CD4-positive, alpha-beta T cell treated with Interleukin-4 for 1 hour (primary cell): ENCODE measurements at regions not wholly inside any gene's neighbourhood (a gene's known extent, or its start where the extent isn't known, plus 50 kb on each side); places are given as distances from the start of the nearest gene placed in this dataset.
"Not testable (repeated sequence)": the region's sequence is repeated elsewhere in the genome, so short reads cannot be mapped to it uniquely, and the experiment has no call there.

ENCODE experiments used
- DNase-seq, 2 donors: peaks; one replicate each; pipeline ENCODE4 v3.0.0-alpha.2; 2020 to 2022

GRCh38 chr5:124796495-124796894 is 50.1 kb upstream of the ZNF608 start:
- no peak for DNase-seq

DNA sequence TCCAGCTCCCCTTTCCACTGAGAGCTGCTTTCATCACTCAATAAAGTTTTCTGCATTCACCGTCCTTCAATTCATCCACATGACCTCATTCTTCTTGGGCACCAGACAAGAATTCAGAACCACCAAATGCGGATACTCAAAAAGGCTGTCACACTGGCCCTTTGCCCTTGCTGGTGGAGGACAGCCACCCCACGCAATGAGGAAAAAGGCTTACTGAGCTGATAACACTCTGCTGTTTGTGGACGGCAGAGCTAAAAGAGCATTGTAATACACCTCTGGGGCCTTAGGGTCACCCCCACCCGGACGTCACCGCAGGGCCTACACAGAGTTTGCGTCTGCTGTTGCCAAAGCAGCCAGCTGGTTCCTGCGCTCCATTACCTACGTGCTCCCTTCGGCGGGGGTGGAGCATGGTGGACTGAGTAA is 51.2 kb upstream of the ZNF608 start:
- DNase-seq: no peak

DNA sequence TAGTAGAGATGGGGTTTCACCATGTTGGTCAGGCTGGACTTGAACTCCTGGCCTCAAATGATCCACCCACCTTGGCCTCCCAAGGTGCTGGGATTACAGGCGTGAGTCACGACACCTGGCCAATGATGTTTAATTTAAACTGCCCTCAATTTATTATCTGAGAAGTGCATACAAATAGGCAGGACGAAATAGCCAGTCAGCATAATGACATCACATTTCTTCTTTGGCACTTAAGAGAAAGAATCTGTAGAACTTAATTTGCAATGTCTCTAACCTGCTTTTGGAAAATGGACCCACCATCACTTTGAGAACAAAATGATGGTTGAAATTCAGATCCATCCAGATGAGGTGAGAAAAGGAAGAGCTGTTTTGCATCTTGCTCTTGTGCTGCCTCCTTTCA is 52.5 kb upstream of the ZNF608 start:
- no peak for DNase-seq

DNA sequence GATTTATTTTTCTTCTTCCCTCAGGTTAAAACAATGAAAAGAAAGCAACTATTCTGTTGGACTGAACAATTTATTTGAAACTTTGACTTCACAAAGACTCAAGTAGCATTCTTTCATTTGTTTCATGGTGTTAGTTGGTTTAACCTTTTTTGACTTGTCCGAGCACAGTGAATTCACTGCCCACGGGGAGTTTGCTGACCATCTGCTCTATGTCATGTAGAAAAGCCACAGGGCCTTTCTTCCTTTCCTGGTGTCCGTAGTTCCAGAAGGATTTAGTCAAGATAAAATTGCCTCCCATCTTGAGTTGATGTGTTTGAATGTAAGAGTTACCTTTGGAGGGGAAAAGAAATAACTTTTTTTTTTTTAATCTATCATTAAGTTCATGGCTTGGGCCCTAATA is 55.1 kb upstream of the ZNF608 start:
- DNase-seq: no peak

DNA sequence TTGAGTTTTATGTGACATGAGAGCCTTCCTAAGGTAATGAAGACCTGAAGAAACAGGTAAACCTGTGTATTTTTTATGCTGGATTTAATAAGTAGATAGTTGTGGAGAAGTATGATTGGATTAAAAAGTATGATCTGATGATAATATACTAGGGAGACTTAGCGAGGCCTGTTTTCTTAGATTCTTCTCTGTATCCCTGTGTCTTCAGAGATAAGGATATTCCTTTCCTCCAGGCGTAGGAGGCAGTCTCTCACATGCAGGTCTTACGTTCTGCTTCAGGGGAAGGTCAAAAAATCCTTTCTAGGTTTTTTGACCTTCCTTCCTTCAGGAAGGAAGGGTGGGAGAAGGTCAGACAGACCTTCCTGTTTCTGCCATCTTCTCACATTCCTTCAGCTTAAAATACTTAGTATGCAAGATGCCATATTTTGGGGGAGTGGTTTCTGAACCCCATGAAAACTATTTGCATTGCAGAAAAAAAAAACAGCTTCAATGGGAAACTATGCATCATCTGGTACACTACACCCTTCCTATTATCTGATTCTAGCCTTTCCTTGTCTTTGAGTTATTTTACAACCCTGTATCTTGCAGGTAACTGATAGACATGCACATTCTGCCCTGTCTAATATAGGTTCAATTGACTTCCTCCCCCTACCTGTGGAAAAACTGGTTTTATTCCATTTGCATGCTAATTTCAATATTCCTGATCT is 57.3 kb upstream of the ZNF608 start:
- DNase-seq: no peak

DNA sequence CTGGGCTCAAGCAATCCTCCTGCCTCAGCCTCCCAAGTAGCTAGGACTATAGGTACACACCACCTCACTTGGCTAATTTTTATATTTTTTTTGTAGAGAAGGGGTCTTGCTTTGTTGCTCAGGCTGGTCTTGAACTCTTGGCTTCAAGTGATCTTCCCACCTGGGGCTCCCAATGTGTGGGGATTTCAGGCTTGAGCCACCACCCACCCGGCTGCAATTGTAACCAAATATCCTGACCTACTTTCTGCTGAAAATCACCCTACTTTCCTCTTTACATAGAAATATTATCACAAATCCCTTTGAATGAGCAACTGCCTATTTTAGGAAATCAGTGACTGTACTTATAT is 59.6 kb upstream of the ZNF608 start:
- no peak for DNase-seq

- DNase-seq: no peak
These were observed 60.1 kb upstream of the ZNF608 start for GRCh38 chr5:124806373-124807077.

GRCh38 chr5:124808842-124809268 is 62.4 kb upstream of the ZNF608 start:
- DNase-seq: no peak

GRCh38 chr5:124810396-124811006 is 64.1 kb upstream of the ZNF608 start:
- DNase-seq: no peak

DNA sequence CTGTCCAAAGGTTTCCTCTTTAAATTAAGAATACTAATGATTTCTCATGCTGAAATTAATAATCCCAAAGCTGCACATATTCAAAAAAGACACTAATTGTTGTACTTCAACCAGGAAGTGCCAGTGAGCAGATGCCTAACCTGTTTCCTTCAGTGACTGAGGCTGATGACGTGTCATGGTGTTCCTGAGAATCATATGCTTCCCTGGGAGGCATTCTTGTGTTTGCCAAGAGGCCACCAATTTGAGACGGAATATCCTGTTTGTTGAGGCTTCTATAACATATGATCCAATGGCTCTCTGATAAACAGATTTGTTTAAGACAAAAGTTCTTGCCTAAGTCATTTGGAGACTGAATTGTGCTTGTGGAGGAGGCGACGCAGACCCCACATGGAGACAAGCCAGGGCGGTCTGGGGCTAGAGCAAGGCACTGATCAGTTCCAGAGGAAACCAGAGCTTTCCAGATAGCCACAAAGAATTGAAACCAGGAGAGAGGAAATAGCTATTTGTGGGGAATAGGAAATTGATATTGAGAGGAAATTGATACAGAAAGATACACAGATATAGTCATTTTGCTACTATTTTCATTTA is 66.4 kb upstream of the ZNF608 start:
- DNase-seq: no peak

GRCh38 chr5:124816381-124816780 is 69.9 kb upstream of the ZNF608 start:
- DNase-seq: no peak

DNA sequence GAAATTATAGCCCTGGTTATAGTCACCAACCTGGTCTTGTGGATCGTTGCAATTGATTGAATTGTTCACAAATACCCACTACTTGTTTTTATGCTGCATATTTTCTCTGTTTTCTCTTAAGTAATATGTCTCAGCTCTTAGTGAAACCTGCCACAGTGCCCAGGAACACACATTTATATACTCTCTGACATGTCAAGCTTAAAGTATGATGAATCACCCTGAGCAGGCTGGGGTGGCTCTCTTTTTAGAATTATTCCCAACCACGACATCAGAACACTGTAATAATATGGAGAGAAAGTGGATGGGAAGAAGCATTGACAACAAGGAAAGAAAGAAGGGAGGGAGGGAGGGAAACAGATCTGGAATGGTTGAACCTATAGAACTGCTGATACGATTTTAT is 72.8 kb upstream of the ZNF608 start:
- no peak for DNase-seq

- DNase-seq: no peak
These were observed 76.2 kb upstream of the ZNF608 start for GRCh38 chr5:124822647-124823046.

GRCh38 chr5:124823380-124823779 is 76.9 kb upstream of the ZNF608 start:
- DNase-seq: no peak

DNA sequence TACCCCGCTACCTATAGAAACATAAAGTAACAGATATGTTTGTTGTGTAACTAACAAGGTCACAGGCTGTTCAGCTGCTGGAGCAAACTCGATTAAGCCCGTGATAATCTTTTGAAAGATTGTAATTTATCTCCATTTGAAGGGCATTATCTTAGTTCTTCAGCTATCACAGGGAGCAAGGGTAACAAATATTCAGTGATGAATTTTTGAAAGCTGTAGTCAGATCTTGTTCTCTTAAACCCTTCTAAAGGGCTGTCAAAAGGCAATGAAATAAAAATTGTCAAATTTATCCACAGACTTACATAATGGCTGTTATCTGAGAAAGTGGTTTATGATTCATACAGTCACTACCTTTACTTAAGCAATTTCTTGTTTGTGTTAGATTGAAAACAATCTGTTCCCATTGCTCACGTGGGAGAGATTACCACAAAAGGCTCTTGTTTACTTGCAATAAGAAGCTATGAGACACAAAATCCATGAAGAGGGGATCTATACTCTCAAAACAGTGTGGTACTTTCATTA is 78.3 kb upstream of the ZNF608 start:
- DNase-seq: no peak

GRCh38 chr5:124825250-124825982 is 79.0 kb upstream of the ZNF608 start:
- peak in 1 of 2 donors; percentile 54 for DNase-seq

DNA sequence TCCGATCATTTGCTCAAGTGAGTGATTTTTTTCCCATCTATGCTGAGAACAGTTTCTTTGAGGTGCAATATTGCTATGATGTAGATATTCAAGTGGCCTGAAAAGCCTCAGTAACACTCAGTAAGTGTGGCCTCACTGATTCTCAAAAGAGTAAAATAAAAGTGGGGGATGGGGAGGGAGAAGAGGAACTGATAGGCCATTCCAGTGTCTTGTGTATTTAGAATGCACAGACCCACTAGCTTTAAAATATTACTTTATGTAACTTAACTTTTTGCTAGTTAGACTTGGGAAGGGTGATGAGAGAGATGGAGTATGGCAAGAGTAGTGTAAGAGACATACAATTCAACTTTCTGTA is 79.5 kb upstream of the ZNF608 start:
- DNase-seq: no peak

DNA sequence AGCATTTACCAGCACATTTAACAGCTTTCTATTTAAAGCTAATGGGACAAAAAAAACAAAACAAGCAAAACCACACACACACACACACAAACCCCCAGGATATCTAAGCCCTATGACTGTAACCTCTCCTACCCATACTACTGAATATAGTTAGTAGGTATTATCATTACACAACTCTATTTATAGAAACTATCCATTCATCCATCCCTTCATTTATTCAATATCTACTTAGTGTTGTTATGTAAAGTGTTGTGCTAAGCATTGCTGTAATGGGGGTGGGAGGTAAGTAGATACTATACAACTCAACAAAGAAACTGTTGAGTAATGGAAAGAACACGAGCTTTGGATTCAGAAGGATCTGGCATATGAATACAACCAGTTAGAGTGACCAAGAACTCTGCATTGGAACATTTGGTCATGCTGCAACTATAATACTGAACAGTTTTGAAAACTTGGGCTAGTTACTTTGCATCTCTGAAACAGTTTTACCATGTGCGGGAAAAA is 82.3 kb upstream of the ZNF608 start:
- DNase-seq: no peak

DNA sequence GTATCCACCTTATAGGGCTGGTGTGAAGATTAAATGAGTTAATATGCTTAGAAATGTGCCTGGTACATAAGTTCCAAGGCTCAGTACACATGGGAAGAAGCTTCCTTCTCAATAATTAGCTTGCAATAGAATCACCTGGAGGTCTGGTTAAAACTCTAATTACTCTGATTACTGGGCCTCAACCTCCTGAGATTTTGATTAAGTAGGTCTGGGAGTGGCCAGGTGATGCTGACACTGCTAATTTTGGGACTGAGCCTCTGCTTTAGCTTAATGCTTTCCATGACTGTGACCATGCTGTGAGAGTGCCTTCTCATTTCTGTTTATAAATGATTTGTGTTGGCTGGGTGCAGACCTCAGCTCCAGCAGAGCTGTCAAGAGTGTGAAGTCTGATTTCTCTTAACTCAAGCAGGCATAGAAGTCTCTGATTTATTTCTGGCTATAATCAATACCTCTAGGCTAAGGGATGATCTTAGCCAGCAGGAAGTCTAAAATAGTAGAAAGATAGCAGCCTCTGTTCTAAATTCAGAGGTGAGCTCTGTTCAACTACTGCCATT is 85.3 kb upstream of the ZNF608 start:
- DNase-seq: no peak

- no peak for DNase-seq
These were observed 86.1 kb upstream of the ZNF608 start for GRCh38 chr5:124832510-124832909.

DNA sequence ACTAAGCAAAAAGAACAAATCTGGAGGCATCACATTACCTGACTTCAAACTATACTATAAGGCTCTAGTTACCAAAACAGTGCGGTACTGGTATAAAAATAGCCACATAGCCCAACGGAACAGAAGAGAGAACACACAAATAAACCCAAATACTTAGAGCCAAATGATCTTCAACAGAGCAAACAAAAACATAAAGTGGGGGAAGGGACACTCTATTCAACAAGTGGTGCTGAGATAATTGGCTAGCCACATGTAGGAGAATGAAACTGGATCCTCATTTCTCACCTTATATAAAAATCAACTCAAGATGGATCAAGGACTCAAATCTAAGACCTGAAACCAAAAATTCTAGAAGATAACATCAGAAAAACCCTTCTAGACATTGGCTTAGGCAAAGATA is 89.9 kb upstream of the ZNF608 start:
- not testable (repeated sequence) for DNase-seq

DNA sequence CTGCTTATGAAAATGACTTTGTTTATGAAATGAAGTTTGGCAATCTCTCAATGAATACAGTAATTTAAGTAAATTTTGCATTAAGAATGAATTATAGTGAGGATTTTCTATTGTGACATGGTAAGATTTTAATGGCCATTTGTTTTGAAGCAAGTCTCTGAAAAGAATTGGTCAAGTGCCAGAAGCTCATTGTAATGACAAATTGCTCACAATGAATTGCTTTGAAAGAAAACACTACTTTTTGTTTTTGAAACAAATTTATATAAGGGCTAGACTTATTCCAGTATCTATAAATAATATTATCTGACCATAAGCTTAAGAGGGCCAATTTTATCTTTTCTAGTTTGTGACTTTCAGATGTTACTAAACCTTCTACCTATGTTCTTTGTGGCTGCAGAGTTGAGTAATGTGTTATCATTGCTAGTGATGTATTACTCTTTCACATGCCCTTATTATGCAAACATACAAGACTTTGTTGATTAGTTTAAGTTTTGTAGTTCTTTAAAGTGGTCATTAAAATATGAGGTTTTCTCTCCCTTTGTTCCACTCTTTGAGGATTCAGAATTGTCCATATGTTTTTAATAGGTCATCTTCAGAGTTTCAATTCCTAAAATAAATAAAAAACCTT is 93.0 kb upstream of the ZNF608 start:
- DNase-seq: no peak
